Kidney epithelial cell (primary cell): ENCODE measurements at regions not wholly inside any gene's neighbourhood (a gene's known extent, or its start where the extent isn't known, plus 50 kb on each side); places are given as distances from the start of the nearest gene placed in this dataset.

Source experiments
- DNase-seq: peaks from one replicate; pipeline ENCODE4 v3.0.0-alpha.2; 2010; ENCODE audit warnings: low read depth
- H3K27me3 ChIP-seq: 2 replicates; pipeline ENCODE4 v1.6.0; 2011; ENCODE audit warnings: low read length; ENCODE audit not compliant: control insufficient read depth, insufficient read depth
- H3K36me3 ChIP-seq: 2 replicates; pipeline ENCODE4 v1.5.1; 2011; ENCODE audit warnings: low read length; ENCODE audit not compliant: control insufficient read depth, insufficient read depth
- H3K4me3 ChIP-seq: 2 replicates; pipeline ENCODE4 v1.5.1; 2011; ENCODE audit warnings: low read depth, mild to moderate bottlenecking, control low read depth, low read length
- CTCF ChIP-seq: IDR thresholded peaks from 2 replicates; pipeline ENCODE4 v1.5.1; 2011; ENCODE audit warnings: mild to moderate bottlenecking, moderate library complexity, low read length, control low read depth, inconsistent platforms; ENCODE audit not compliant: insufficient read depth, poor library complexity, severe bottlenecking

- Histone ChIP-seq H3K27me3 (no peaks in the 10 kb centered on the region), H3K4me3 (no peak overlapping the region), H3K36me3 (no peaks in the 10 kb centered on the region)
- no peak for TF ChIP-seq CTCF
- no peak for DNase-seq
These were observed 566.7 kb upstream of the KLF4 start for GRCh38 chr9:108056084-108056804.

- no peaks in the 10 kb centered on the region for H3K27me3 ChIP-seq
- H3K4me3 ChIP-seq = no peak overlapping the region
- DNase-seq = no peak
- TF ChIP-seq CTCF = no peak
- no peaks in the 10 kb centered on the region for H3K36me3 ChIP-seq
These were observed 564.6 kb upstream of the KLF4 start for GRCh38 chr9:108054131-108054630.

GRCh38 chr9:108053555-108054061 lies 564.0 kb upstream of the KLF4 start:
- peak; percentile 39 for DNase-seq
- H3K4me3 ChIP-seq = no peak overlapping the region
- no peaks in the 10 kb centered on the region for H3K36me3 ChIP-seq
- no peaks in the 10 kb centered on the region for H3K27me3 ChIP-seq
- no peak for TF ChIP-seq CTCF

GRCh38 chr9:108052431-108053080 lies 563.0 kb upstream of the KLF4 start:
- no peak for DNase-seq
- H3K36me3 ChIP-seq = no peaks in the 10 kb centered on the region
- H3K4me3 ChIP-seq = no peak overlapping the region
- no peak for TF ChIP-seq CTCF
- no peaks in the 10 kb centered on the region for H3K27me3 ChIP-seq

- no peaks in the 10 kb centered on the region for H3K36me3 ChIP-seq
- no peak for DNase-seq
- no peak overlapping the region for H3K4me3 ChIP-seq
- no peak for TF ChIP-seq CTCF
- no peaks in the 10 kb centered on the region for H3K27me3 ChIP-seq
These were observed 561.3 kb upstream of the KLF4 start for GRCh38 chr9:108050894-108051293.
